PC-9 (cell line): ENCODE measurements at regions not wholly inside any gene's neighbourhood (a gene's known extent, or its start where the extent isn't known, plus 50 kb on each side); places are given as distances from the start of the nearest gene placed in this dataset.

Source experiments
- BruUV-seq: library from RNA; stranded (reverse); fragments of 400-500 nt; replicated peaks from 2 replicates; lab custom pipeline; 2021; lab: Mats Ljungman, UMichigan
- CTCF ChIA-PET: fragments of 300-600 bp; sonication (Branson Sonifier 250); formaldehyde crosslinking; loops from one replicate; lab custom pipeline; 2022; ENCODE audit warnings: antibody characterized with exemption; lab: Charles Lee
- POLR2A ChIA-PET: fragments of 300-600 bp; sonication (Branson Sonifier 250); formaldehyde crosslinking; loops from one replicate; lab custom pipeline; 2022; ENCODE audit warnings: antibody characterized with exemption; ENCODE audit not compliant: unreplicated experiment; lab: Charles Lee
- DNase-seq, 2 experiments: peaks; one replicate each; pipeline versions ENCODE4 v3.0.0 to v3.0.0-alpha.2; 2015 to 2022; ENCODE audit warnings: mixed read lengths in 1 of 2
- H2AFZ ChIP-seq: fragments of 200-600 bp; sonication (generic); 2 replicates; pipeline ENCODE4 v1.8.1; 2017; ENCODE audit warnings: antibody characterized with exemption
- H3F3A ChIP-seq: fragments of 200-600 bp; sonication (generic); 2 replicates; pipeline ENCODE4 v1.8.1; 2017; ENCODE audit warnings: antibody characterized with exemption, mild to moderate bottlenecking, low read depth; ENCODE audit not compliant: insufficient read depth
- H3K27ac ChIP-seq: fragments of 200-600 bp; sonication (generic); 2 replicates; pipeline ENCODE4 v1.6.1; 2016; ENCODE audit warnings: mixed run types
- H3K27me3 ChIP-seq: fragments of 200-600 bp; sonication (generic); 2 replicates; pipeline ENCODE4 v1.6.1; 2016; ENCODE audit warnings: low read depth, mixed run types; ENCODE audit not compliant: insufficient read depth
- H3K36me3 ChIP-seq: fragments of 200-600 bp; sonication (generic); 2 replicates; pipeline ENCODE4 v1.6.1; 2016; ENCODE audit warnings: low read depth, mixed run types
- H3K4me1 ChIP-seq: fragments of 200-600 bp; sonication (generic); replicated peaks from 2 replicates; pipeline ENCODE4 v1.6.1; 2016; ENCODE audit warnings: mixed run types; ENCODE audit not compliant: insufficient read depth
- H3K4me2 ChIP-seq: fragments of 200-600 bp; sonication (generic); 2 replicates; pipeline ENCODE4 v1.6.1; 2017; ENCODE audit warnings: mixed run types
- H3K4me3 ChIP-seq: fragments of 200-600 bp; sonication (generic); 2 replicates; pipeline ENCODE4 v1.6.1; 2016; ENCODE audit warnings: mixed run types
- H3K79me2 ChIP-seq: fragments of 200-600 bp; sonication (generic); 2 replicates; pipeline ENCODE4 v1.6.1; 2017; ENCODE audit warnings: low read depth, mixed run types
- H3K9me2 ChIP-seq: fragments of 200-600 bp; sonication (generic); 2 replicates; pipeline ENCODE4 v1.8.1; 2017; ENCODE audit warnings: mild to moderate bottlenecking; ENCODE audit not compliant: insufficient read depth
- H3K9me3 ChIP-seq: fragments of 200-600 bp; sonication (generic); 2 replicates; pipeline ENCODE4 v1.8.1; 2016; ENCODE audit warnings: low read depth; ENCODE audit not compliant: insufficient read depth
- H4K20me1 ChIP-seq: fragments of 200-600 bp; sonication (generic); 2 replicates; pipeline ENCODE4 v1.8.1; 2017; ENCODE audit not compliant: insufficient read depth
- CTCF ChIP-seq: fragments of 200-600 bp; sonication (generic); conservative IDR thresholded peaks from 2 replicates; pipeline ENCODE4 v1.6.1; 2017; ENCODE audit warnings: mixed run types, antibody characterized with exemption, mild to moderate bottlenecking, moderate library complexity
- EZH2 ChIP-seq: fragments of 200-600 bp; sonication (generic); IDR thresholded peaks from 2 replicates; pipeline ENCODE4 v1.8.0; 2017; ENCODE audit warnings: antibody characterized with exemption, low read depth
- intact Hi-C: fragments of 100-400 bp; cut with micrococcal nuclease; formaldehyde crosslinking; loops from one replicate; pipeline ENCODE4 v1.10.0; 2022; ENCODE audit not compliant: unreplicated experiment

DNA sequence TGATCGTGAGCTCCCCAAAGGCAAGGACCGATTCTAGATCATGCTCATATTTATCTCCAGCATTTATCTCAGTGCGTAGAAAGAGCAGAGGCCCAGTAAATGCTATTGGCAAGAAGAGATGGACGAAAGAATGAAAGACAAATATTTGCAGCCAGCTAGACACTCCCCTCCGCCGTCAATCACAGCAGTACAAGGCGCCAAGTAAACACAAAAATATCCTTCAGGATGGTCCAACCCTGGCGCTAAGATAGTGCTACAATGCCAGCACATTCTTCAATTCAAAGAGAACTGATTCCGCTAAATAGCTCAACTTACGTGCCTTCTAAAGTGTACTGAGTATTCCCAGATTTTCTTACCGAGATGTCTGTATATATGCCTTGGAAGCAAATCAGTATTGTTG, 114.5 kb downstream of the DDX53 start:
- no TSS peak for BruUV-seq
- POLR2A ChIA-PET: no interaction called here
- Histone ChIP-seq H3K36me3 (no peaks in the 10 kb centered on the region), H3K27ac (no peak overlapping the region), H3F3A (no peaks in the 10 kb centered on the region), H2AFZ (no peak overlapping the region), H4K20me1 (no peaks in the 10 kb centered on the region), H3K9me2 (no peaks in the 10 kb centered on the region), H3K79me2 (no peaks in the 10 kb centered on the region), H3K4me3 (no peak overlapping the region), H3K9me3 (no peaks in the 10 kb centered on the region), H3K4me2 (no peak overlapping the region), H3K4me1 (0 out of 2 replicates have a peak, but pooled peaks cover 18% of the 10 kb centered on the region), H3K27me3 (no peaks in the 10 kb centered on the region)
- intact Hi-C loops: no loop called here
- no peak for DNase-seq
- CTCF ChIA-PET: no interaction called here
- TF ChIP-seq EZH2: no peak

DNA sequence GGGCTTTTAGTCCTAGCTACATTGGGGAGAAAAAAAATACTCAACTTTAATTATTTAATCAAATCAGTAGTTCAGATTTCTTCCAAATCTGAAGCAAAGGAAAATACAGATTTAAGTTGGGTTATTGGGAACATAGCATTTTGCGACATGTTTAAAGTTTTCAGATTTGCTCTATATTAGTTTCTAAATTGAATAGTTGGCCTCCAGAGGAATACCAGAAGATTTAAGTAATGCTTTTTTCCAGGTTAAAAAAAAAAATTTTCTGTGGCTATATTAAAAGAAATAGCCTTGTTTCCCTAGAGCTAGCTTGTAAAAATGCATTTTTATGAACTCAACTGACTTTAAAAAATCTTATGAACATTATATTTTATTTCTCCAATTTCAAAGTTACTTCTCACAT, 115.9 kb downstream of the DDX53 start:
- no peak for DNase-seq
- no peaks in the 10 kb centered on the region for H3K27me3 ChIP-seq
- intact Hi-C loops: no loop called here
- H3K4me1 ChIP-seq: 0 out of 2 replicates have a peak, but pooled peaks cover 18% of the 10 kb centered on the region
- no peaks in the 10 kb centered on the region for H3K36me3 ChIP-seq
- H3K9me2 ChIP-seq: no peaks in the 10 kb centered on the region
- BruUV-seq: no TSS peak
- TF ChIP-seq CTCF (no peak), EZH2 (no peak)
- no peak overlapping the region for H3K4me2 ChIP-seq
- H4K20me1 ChIP-seq: no peaks in the 10 kb centered on the region
- no peak overlapping the region for H2AFZ ChIP-seq
- H3K9me3 ChIP-seq: no peaks in the 10 kb centered on the region
- POLR2A ChIA-PET: no interaction called here
- H3K79me2 ChIP-seq: no peaks in the 10 kb centered on the region
- no peak overlapping the region for H3K27ac ChIP-seq
- no peak overlapping the region for H3K4me3 ChIP-seq
- CTCF ChIA-PET: no interaction called here
- no peaks in the 10 kb centered on the region for H3F3A ChIP-seq

- Histone ChIP-seq H3K27ac (no peak overlapping the region), H3K36me3 (no peaks in the 10 kb centered on the region), H3K4me1 (0 out of 2 replicates have a peak, but pooled peaks cover 7% of the 10 kb centered on the region), H3K9me2 (no peaks in the 10 kb centered on the region), H3K9me3 (no peaks in the 10 kb centered on the region), H3F3A (no peaks in the 10 kb centered on the region), H3K4me3 (no peak overlapping the region), H4K20me1 (no peaks in the 10 kb centered on the region), H3K27me3 (no peaks in the 10 kb centered on the region), H2AFZ (no peak overlapping the region), H3K4me2 (no peak overlapping the region), H3K79me2 (no peaks in the 10 kb centered on the region)
- TF ChIP-seq EZH2 (no peak), CTCF (no peak)
- intact Hi-C loops: no loop called here
- CTCF ChIA-PET: no interaction called here
- no TSS peak for BruUV-seq
- no peak for DNase-seq
- POLR2A ChIA-PET: no interaction called here
Observed at GRCh38 chrX:23118163-23118562, 118.4 kb downstream of the DDX53 start.

GRCh38 chrX:23118890-23119527, 119.2 kb downstream of the DDX53 start:
- ChIA-PET POLR2A (no interaction called here), CTCF (no interaction called here)
- Histone ChIP-seq H3K4me1 (0 out of 2 replicates have a peak, but pooled peaks cover 7% of the 10 kb centered on the region), H3K4me3 (no peak overlapping the region), H4K20me1 (no peaks in the 10 kb centered on the region), H3K79me2 (no peaks in the 10 kb centered on the region), H2AFZ (no peak overlapping the region), H3K27me3 (no peaks in the 10 kb centered on the region), H3K27ac (no peak overlapping the region), H3K4me2 (no peak overlapping the region), H3F3A (no peaks in the 10 kb centered on the region), H3K36me3 (no peaks in the 10 kb centered on the region), H3K9me2 (no peaks in the 10 kb centered on the region), H3K9me3 (no peaks in the 10 kb centered on the region)
- intact Hi-C loops: no loop called here
- TF ChIP-seq CTCF (no peak), EZH2 (no peak)
- DNase-seq: no peak
- no TSS peak for BruUV-seq
